ENCODE measurements at regions not wholly inside any gene's neighbourhood (a gene's known extent, or its start where the extent isn't known, plus 50 kb on each side); places are given as distances from the start of the nearest gene placed in this dataset.

- H3K4me2 ChIP-seq (ENCODE audit: low read depth, low read length, poor library complexity, severe bottlenecking) = no peak overlapping the region
- H3K27ac ChIP-seq (ENCODE audit: low read depth, low read length) = no peak overlapping the region
- no peaks in the 10 kb centered on the region for H3K36me3 ChIP-seq (ENCODE audit: low read length)
- H3K9me3 ChIP-seq (ENCODE audit: insufficient read depth, low read length) = no peaks in the 10 kb centered on the region
- no peaks in the 10 kb centered on the region for H3K27me3 ChIP-seq (ENCODE audit: low read length)
- H4K20me1 ChIP-seq (ENCODE audit: low read depth, low read length) = no peaks in the 10 kb centered on the region
- H3F3A ChIP-seq (ENCODE audit: insufficient read depth) = no peaks in the 10 kb centered on the region
- no peak overlapping the region for H3K9ac ChIP-seq (ENCODE audit: low read length)
- TF ChIP-seq EZH2phosphoT487 (conservative IDR thresholded peaks at IDR 0.05; ENCODE audit: low read length) = no peak
- TF ChIP-seq CTCF (IDR thresholded peaks at IDR 0.05; ENCODE audit: insufficient read depth, low read length, poor library complexity, severe bottlenecking) = no peak
- H2AFZ ChIP-seq (ENCODE audit: low read depth, low read length, severe bottlenecking) = no peak overlapping the region
- H3K4me3 ChIP-seq (ENCODE audit: insufficient read depth, low read length, poor library complexity, severe bottlenecking) = no peak overlapping the region
- H3K9me2 ChIP-seq (replicated peaks; ENCODE audit: insufficient read depth, low read length) = no peaks in the 10 kb centered on the region
- no peaks in the 10 kb centered on the region for H3K79me2 ChIP-seq (ENCODE audit: insufficient read depth, low read length)
Observed at GRCh38 chr1:80251591-80251990, 1245.1 kb upstream of the ADGRL4 start.

GRCh38 chr1:80251171-80251570 is 1244.6 kb upstream of the ADGRL4 start:
- Histone ChIP-seq H3K9me2 (replicated peaks; ENCODE audit: insufficient read depth, low read length) (no peaks in the 10 kb centered on the region), H3K9ac (ENCODE audit: low read length) (no peak overlapping the region), H3F3A (ENCODE audit: insufficient read depth) (no peaks in the 10 kb centered on the region), H2AFZ (ENCODE audit: low read depth, low read length, severe bottlenecking) (no peak overlapping the region), H3K4me3 (ENCODE audit: insufficient read depth, low read length, poor library complexity, severe bottlenecking) (no peak overlapping the region), H3K4me2 (ENCODE audit: low read depth, low read length, poor library complexity, severe bottlenecking) (no peak overlapping the region), H3K27me3 (ENCODE audit: low read length) (no peaks in the 10 kb centered on the region), H3K79me2 (ENCODE audit: insufficient read depth, low read length) (no peaks in the 10 kb centered on the region), H3K36me3 (ENCODE audit: low read length) (no peaks in the 10 kb centered on the region), H3K27ac (ENCODE audit: low read depth, low read length) (no peak overlapping the region), H3K9me3 (ENCODE audit: insufficient read depth, low read length) (no peaks in the 10 kb centered on the region), H4K20me1 (ENCODE audit: low read depth, low read length) (no peaks in the 10 kb centered on the region)
- TF ChIP-seq EZH2phosphoT487 (conservative IDR thresholded peaks at IDR 0.05; ENCODE audit: low read length) = no peak

GRCh38 chr1:80250573-80251168 is 1244.1 kb upstream of the ADGRL4 start:
- Histone ChIP-seq H3K4me3 (ENCODE audit: insufficient read depth, low read length, poor library complexity, severe bottlenecking) (no peak overlapping the region), H3K9me3 (ENCODE audit: insufficient read depth, low read length) (no peaks in the 10 kb centered on the region), H3K4me2 (ENCODE audit: low read depth, low read length, poor library complexity, severe bottlenecking) (no peak overlapping the region), H4K20me1 (ENCODE audit: low read depth, low read length) (no peaks in the 10 kb centered on the region), H2AFZ (ENCODE audit: low read depth, low read length, severe bottlenecking) (no peak overlapping the region), H3F3A (ENCODE audit: insufficient read depth) (no peaks in the 10 kb centered on the region), H3K27me3 (ENCODE audit: low read length) (no peaks in the 10 kb centered on the region), H3K36me3 (ENCODE audit: low read length) (no peaks in the 10 kb centered on the region), H3K27ac (ENCODE audit: low read depth, low read length) (no peak overlapping the region), H3K9ac (ENCODE audit: low read length) (no peak overlapping the region), H3K9me2 (replicated peaks; ENCODE audit: insufficient read depth, low read length) (no peaks in the 10 kb centered on the region), H3K79me2 (ENCODE audit: insufficient read depth, low read length) (no peaks in the 10 kb centered on the region)
- TF ChIP-seq EZH2phosphoT487 (conservative IDR thresholded peaks at IDR 0.05; ENCODE audit: low read length) (no peak), CTCF (IDR thresholded peaks at IDR 0.05; ENCODE audit: insufficient read depth, low read length, poor library complexity, severe bottlenecking) (no peak)

GRCh38 chr1:80249699-80250098 is 1243.2 kb upstream of the ADGRL4 start:
- no peaks in the 10 kb centered on the region for H3F3A ChIP-seq (ENCODE audit: insufficient read depth)
- no peaks in the 10 kb centered on the region for H3K27me3 ChIP-seq (ENCODE audit: low read length)
- no peak overlapping the region for H3K27ac ChIP-seq (ENCODE audit: low read depth, low read length)
- no peak overlapping the region for H2AFZ ChIP-seq (ENCODE audit: low read depth, low read length, severe bottlenecking)
- no peaks in the 10 kb centered on the region for H3K79me2 ChIP-seq (ENCODE audit: insufficient read depth, low read length)
- H3K4me2 ChIP-seq (ENCODE audit: low read depth, low read length, poor library complexity, severe bottlenecking) = no peak overlapping the region
- no peaks in the 10 kb centered on the region for H3K9me2 ChIP-seq (replicated peaks; ENCODE audit: insufficient read depth, low read length)
- H3K9me3 ChIP-seq (ENCODE audit: insufficient read depth, low read length) = no peaks in the 10 kb centered on the region
- H3K36me3 ChIP-seq (ENCODE audit: low read length) = no peaks in the 10 kb centered on the region
- no peak overlapping the region for H3K9ac ChIP-seq (ENCODE audit: low read length)
- no peaks in the 10 kb centered on the region for H4K20me1 ChIP-seq (ENCODE audit: low read depth, low read length)
- TF ChIP-seq CTCF (IDR thresholded peaks at IDR 0.05; ENCODE audit: insufficient read depth, low read length, poor library complexity, severe bottlenecking) (no peak), EZH2phosphoT487 (conservative IDR thresholded peaks at IDR 0.05; ENCODE audit: low read length) (no peak)
- no peak overlapping the region for H3K4me3 ChIP-seq (ENCODE audit: insufficient read depth, low read length, poor library complexity, severe bottlenecking)

Data from SU-DHL-6 (cell line).